HG03439 (cell line): ENCODE measurements at regions not wholly inside any gene's neighbourhood (a gene's known extent, or its start where the extent isn't known, plus 50 kb on each side); places are given as distances from the start of the nearest gene placed in this dataset.

Experiments used
- ATAC-seq: cut with Tn5 transposase; IDR thresholded peaks from one replicate; pipeline ENCODE4 v1.9.1; 2021; ENCODE audit warnings: mild to moderate bottlenecking, moderate library complexity; ENCODE audit not compliant: unreplicated experiment

DNA sequence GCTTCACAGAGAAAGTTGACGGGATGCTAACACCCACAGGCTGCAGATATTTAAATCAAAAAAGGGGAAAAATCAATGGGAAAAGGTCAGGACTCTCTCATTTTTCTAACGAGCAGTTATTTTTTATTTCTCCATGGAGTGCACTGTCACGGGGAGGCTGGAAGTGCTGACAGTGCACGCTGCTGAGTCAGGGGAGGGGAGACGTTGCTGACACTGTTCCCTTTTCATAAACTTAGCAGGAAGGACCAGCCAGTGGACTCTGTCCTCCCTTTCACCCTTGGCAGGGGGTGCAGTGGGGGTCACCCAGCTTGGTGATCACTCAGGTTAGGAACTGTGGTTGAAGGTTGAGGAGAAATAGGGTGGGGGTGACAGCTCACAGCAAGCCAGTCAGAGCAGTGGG lies 65.6 kb upstream of the FUT8 start:
- ATAC-seq: no peak

DNA sequence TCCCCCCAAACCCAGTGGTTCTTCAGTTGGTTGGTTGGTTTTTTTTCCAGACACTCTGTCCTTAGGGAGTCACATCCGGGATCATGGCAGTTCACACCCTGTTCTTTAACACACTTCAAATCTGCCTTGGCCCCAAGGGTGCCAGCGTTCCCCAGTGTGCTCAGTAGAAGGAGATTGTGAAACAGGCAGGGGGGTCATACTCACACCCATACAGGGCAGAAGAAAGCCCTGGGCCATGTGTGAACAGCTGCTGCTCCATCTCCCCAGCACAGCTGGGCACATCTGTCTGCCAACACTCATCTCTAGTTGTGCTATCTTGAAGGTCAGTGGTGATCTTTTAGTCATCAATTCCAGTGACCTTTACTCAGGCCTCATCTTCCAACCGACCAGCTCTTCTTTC lies 64.4 kb upstream of the FUT8 start:
- ATAC-seq: no peak

DNA sequence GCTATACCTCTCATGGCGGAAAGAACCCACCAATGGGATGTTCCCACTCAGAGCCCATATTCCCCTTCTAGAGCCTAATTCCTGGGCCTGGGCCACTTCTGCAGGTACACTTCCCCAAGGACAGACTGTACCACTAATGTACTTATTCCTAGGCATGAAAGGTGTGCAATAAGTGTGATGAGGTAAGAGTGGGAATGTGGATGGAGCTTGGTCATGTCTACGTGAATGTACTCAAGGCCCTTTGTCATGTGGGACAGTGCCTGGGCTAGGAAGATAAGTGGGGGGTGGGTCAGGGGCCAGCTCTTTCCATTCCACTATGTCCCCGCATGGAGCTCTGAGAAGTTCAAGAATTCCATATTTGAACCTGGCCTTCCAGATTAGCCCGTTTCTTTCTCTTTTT lies 63.4 kb upstream of the FUT8 start:
- ATAC-seq: no peak

DNA sequence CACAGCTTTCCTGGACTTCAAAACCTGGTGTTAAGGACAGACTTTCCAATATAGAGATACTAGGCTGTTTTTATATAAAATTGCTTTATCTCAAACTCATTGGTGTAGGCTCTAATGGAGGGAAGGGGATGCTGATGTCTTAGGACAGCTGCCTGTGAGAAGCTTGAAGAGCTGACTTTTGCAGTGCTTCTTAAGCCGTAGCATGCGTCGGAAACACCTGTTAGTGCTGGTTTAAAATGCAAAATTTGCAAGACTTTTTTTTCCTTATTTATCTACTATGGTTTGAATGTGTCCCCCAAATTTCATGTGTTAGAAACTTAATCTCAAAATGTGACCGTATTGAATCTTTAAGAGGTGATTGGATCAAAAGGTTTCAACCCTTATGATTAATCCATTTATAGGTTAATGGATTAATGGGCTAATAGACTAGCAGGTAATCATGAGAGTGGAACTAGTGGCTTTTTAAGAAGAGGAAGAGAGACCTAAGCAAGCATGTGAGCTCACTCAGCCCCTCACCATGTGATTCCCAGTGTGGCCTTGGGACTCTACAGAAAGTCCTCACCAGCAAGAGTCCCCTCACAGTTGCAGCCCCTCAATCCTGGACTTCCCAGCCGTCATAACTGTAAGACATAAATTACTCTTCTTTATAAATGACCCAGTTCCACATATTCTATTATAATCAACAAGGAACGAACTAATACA lies 60.9 kb upstream of the FUT8 start:
- ATAC-seq: no peak

DNA sequence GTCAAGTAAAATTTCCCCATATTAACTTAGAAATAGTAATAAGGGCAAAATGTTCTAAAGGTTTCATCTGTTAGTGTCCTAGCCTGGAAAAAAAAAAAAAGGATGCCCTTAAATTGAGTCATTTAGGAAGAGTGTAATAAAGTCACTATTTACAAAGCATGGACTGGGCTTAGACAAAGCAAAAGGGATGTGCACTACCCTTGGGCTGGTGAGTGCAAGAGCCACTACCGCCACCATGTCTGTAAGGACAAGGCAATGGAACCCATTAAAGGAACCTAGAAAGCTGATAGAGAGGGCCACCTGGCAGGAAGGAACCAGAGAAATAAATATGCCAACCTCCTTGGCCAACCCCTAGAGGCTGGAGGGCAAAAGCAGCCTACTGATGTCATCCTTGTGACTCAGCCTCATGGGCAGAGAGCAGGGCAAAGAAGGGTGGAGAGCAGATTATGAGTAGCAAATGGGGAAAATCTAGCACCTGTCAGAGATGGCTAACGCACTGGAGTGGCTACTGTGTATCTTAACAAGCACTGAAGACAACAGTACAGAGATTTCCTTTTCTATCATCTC lies 59.5 kb upstream of the FUT8 start:
- no peak for ATAC-seq

DNA sequence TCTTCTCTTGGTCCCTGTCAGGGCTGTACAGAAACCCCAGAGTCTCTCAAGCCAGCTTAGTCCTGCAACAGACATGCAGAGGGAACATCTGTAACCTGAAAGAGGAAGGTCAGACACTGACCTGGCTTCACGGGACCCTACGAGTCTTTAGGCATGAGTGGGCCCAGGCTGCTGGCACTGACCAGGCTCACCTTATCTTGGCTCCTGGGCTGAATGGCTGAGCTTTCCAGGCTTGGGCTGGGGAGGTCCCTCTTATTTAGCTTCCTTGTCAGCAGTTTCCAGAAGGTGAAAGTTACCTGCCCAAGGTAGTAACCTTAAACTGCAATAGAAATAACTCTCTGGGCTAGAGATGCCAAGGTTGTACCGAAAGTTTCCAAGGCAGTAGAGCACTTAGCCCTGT lies 58.4 kb upstream of the FUT8 start:
- ATAC-seq: no peak

DNA sequence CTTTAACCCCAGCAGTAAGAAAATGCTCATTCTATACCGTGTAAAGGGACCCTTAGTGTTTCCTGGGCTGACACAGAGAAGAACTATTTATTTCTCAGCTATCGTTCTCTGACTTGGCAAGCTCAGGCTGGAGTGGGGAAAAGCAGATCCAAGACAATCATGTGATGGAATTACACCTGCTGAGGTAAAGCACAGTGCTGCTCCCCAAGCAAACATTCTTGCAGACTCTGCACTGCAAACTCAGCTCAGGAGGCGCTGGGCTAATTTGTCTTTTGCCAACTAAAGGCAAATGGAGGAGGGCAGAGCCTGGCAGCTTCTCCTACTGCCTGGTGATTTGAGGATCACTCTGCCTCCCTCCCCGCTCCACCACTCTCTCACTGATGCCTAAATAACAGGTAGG lies 57.8 kb upstream of the FUT8 start:
- ATAC-seq: no peak

DNA sequence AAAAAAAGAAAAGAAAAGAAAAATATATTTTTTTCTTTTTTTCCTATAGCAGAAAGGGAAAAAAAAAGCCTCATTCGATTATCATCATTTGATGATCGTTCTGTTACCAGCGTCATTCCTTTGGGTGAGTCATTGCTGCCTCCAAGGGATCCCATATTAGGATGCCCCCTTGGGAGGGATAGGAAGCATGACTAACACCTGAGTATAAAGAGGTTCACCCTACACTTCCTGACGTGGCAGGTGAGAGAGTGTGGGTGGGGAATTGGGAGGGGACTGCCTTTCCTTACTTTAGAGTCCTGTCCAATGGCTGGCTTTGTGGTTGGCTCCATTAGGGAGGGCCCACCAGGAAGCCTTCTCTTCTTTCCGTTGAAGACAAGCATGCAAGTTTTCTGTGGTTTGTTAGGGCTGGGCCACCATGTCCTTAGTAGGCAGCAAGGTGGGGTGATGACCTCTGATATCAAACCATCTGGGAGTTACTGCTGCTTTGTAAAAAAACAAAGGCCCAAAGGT lies 56.1 kb upstream of the FUT8 start:
- no peak for ATAC-seq

DNA sequence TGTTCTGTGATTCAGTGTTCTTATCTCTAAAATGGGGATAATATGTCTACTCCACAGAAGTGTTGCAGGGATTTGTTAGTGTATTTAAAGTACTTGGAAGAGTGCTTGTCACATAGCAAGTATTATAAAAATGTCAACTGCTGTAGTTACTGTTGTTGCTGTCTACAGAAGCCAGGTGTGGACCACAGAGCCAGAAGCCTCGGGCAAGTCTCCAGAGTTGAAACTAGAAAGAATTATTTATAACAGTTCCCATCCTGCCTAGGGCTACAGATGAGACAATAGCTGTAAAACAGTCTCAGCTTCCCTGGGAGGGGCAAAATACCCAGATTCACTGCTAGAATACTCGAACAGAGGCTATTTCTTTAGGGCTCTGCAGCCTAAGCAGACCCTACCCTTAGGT lies 55.4 kb upstream of the FUT8 start:
- no peak for ATAC-seq

DNA sequence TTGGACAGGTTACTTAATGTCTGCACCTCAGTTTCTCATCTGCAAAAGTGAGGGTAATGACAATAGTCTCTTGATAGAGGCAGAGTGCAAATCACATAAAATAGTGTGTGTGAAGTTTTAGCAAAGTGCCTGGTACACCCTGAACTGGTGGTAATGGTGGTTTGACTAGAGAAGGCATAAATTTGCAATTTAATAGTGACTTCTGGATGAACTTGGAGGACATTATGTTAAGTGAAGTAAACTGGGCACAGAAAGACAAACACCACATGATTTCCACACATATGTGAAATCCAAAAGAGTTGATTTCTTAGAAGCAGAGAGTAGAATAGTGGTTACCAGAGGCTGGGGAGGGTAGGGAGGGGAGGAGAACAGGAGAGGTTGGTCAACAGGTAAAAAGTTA lies 54.8 kb upstream of the FUT8 start:
- ATAC-seq: no peak

DNA sequence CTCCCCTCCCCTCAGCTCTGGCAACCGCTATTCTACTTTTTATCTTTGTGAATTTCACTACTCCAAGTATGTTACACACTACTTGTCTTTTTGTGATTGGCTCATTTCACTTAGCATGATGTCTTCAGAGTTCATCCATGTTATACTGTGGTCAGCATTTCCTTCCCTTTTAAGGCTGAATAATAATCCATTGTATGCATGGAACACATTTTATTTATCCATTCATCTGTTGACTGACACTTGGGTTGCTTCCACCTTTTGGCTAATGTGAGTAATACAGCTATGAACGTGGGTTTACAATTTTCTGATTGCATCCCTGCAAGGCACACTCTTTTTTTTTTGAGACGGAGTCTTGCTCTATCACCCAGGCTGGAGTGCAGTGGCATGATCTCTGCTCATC lies 53.0 kb upstream of the FUT8 start:
- no peak for ATAC-seq

DNA sequence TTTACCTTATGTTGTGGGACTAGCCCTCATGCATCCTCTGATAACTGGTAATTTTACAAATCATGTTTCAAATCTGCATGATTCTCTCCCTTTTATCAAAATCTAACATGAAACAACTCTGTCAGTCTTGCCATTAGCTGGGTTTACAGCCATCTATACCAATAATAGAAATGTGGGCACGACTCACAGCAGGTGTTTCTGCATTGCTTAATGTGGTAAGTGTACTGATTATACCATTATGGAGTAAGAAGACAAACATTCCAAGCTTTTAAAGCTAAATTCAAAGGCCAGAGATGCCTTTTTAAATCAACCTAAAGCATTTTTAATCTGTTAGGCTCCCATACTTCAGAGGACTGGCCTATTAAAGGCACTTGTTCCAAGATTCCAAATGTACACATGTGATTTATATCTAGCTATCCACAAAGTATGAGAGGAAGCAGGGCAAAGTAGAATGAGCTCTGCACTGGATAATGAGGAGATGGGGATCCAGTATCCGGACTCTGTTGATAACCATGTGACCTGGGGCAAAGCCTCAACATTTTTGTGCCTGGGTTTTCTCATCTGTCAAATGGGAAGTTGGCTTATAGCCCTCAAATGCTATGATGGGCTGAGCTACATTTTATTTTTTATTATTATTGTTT lies 52.3 kb upstream of the FUT8 start:
- no peak for ATAC-seq

DNA sequence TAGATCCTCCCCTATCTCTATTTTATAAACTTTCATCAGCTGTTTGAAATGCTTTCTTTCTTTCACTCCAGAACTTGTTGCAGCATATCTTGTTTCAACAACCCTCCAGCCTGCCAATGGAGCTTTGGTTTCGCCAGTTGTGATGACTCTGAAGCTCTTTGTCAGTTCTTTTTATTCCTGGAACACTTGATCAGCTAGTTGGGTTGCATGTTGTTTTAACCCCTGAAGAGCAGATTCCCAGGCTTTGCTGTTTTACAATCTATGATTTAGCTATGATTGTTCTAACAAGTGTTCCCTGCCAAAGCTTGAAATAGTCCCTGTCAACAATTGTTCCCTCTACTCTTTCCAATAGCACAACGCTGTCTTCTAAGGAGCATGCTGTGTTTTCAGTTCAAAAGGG lies 50.6 kb upstream of the FUT8 start:
- ATAC-seq: no peak
